Right hindlimb (tissue), 1 donor: ENCODE measurements at regions not wholly inside any gene's neighbourhood (a gene's known extent, or its start where the extent isn't known, plus 50 kb on each side); places are given as distances from the start of the nearest gene placed in this dataset.

Experiments
- DNase-seq: peaks from one replicate; pipeline ENCODE4 v3.0.0-alpha.2; 2018

GRCh38 chr1:30192969-30193630 lies 530.3 kb downstream of the MATN1 start:
- no peak for DNase-seq

GRCh38 chr1:30191154-30191702 lies 532.2 kb downstream of the MATN1 start:
- no peak for DNase-seq

GRCh38 chr1:30190511-30191153 lies 532.8 kb downstream of the MATN1 start:
- no peak for DNase-seq

DNA sequence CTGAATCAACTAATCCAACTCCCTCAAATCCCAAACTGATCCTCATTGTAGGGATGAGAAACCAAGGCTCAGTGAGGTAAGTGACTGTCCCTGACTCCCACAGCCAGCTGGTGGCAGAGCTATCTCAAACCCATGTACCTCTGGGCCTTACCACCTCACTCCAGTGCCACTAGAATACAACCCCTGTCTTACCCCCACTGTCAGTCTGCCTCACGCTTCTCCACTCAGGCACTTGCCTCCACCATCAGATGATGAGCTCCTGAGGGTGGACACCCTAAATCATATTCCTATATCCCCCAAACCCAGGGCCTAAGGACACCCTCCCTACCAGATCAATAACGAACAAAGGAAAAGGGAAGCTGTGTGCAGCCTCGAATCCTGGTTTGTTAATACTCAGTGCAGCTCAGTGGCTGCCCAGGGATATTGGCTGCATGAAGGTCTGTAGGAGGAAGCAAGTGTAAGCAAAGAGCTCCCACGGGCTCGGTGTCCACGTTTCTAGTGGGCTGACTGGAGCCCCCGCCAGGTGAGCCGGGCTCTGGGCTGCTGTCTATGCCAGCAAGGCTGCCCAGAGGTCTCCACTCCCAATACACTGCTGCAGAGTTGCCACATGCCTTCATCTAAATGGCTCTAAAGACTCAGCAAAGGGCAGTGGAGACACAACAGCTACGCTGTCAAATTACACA lies 533.4 kb downstream of the MATN1 start:
- no peak for DNase-seq

- DNase-seq, result no peak
These were observed 534.4 kb downstream of the MATN1 start for GRCh38 chr1:30188999-30189398.

DNA sequence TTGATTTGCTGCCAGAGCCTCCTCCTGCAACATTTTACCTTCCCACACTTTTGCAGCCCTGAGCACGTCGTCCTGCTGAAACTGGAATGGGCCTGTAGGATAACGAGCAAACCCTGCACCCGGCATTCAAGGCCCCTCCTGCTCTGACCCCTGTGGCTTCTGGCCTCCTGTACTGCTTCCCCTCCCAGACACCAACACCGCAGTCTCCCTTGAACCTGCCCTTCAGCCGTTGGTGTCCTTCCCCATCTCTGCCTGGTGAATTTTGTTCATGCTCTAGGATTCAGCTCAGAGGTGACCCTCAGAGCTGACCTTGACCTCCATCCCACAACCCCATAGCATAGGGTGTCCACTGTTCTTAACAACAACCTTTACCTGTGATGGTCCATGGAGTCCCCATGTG lies 535.1 kb downstream of the MATN1 start:
- no peak for DNase-seq

- no peak for DNase-seq
These were observed 535.9 kb downstream of the MATN1 start for GRCh38 chr1:30187413-30188023.

DNA sequence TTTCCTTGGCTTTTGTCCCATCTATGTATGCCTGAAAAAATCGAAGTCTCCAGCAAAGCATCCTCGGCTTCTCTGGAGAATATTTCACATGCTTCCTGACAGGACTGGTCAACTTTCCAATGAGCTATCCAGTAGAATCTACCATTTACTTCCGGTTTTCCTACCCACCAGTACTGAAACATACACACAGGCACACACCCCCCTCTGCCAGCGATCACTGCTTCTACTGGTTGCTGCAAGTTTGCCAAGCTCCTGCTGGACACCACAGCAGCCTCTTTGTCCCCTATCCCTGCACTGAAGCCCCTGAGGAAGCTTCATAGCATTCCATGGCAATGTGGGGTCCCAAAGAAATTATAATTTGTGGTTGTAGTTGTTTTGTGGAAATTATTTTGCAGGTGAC lies 536.8 kb downstream of the MATN1 start:
- DNase-seq, result no peak

DNA sequence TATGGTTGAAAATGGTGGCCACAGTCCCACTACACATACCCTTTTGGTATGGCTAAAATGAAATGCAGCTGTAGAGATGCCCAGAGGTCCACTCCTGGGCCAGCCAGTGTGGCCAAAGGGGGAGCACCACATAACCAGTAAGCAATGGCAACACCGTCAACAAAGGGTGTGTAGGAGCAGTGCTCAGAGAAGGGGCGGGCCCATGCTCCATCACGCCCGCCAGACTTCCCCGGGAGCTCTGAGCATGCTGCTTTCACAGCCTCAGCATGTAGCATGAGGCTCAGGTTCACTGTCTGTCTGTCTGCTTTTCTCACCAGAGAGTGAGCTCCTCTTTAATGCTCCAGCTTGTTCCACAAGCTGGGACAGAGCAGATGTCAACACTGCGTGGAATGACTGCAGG lies 537.6 kb downstream of the MATN1 start:
- no peak for DNase-seq

DNA sequence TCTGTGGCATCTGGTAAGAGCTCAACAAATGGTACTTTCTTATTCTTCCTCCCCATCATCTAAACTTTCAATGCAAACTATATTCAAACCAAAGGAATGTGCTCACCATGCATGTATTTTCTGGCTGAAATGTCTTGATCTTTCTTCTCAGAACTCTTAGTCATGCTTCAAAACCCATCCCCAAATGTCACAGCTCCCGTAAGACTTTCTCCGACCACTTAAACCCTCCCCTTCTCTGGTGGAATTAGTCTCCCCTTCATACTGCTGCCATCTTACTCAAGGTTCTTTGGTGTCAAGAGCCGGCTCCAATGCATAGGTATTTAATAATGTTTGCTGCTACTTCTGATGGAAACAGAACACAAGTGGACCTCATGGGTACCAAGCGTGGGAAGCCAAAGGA lies 538.1 kb downstream of the MATN1 start:
- no peak for DNase-seq

DNA sequence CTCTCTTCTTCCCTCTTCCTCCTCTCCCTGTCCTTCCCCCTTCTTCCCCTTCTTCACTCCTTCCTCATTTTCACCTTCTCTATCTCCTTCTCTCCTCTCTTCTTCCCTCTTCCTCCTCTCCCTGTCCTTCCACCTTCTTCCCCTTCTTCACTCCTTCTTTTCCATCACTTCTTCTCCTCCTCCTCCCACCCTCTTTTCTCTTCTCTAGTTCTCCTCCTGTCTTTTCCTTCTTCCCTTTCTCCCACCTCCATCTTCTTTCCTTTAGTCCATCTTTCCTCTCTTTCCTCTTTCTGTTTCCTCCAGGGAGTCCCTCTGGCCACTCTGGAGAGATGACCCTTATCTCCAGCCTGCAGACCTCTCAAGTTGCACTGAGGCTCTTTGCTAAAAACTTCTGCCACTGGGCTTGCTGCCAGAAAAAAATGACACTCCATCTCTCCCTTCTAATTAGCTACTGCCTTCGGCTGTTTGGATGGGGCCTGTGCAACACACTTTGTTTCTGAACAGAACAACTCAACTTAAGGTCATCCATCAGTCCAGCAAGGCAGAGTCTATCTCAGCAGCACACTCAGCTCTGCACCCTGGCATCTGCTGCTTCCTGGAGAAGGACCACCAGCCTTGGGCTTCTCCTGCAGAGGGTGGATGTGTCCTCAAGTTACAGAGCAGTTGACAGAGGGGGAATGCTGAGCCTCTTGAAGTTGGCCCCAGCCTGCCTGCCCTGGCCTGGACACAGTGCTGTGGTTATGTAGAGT lies 538.8 kb downstream of the MATN1 start:
- no peak for DNase-seq

GRCh38 chr1:30183895-30184294 lies 539.5 kb downstream of the MATN1 start:
- no peak for DNase-seq

- no peak for DNase-seq
These were observed 540.4 kb downstream of the MATN1 start for GRCh38 chr1:30183006-30183405.

GRCh38 chr1:30179942-30180543 lies 543.3 kb downstream of the MATN1 start:
- DNase-seq, result no peak

DNA sequence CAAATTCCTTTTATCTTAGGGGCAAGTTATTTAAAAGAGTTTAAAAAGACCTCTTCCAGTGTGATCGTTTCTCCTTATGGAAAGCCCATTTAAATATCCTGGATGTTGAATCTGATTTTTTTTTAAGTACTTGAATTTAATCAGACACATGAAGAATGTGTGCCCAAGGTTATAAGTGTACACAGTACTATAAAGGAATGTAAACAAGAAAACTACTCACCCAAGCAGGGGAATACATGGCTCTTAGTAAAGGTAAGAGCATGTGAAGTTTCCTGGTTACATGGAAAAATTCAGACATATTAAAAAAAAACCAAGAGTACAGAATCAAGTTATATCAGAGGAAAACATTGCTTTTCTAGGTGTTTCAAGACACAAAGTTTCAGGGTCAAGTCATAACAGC lies 546.9 kb downstream of the MATN1 start:
- no peak for DNase-seq

DNA sequence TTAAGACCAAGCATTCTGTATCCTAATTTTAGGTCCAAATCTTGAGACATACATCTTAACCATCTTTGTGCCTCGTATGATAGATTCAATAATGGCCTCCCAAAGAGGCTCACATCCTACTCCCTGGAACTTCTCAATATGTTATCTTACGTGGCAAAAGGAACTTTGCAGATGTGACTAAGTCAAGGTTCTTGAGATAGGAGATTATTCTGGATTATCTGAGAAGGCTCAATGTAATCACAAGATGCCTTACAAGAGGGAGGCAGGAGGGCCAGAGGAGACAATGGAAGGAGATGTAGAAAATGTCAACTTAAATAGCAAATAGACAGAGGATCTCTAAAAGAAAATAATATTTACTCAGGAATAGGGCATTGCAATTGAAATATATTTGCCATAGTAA lies 548.9 kb downstream of the MATN1 start:
- DNase-seq, result no peak

GRCh38 chr1:30173560-30173959 lies 549.8 kb downstream of the MATN1 start:
- DNase-seq, result no peak

- DNase-seq, result no peak
These were observed 550.6 kb downstream of the MATN1 start for GRCh38 chr1:30172757-30173156.

DNA sequence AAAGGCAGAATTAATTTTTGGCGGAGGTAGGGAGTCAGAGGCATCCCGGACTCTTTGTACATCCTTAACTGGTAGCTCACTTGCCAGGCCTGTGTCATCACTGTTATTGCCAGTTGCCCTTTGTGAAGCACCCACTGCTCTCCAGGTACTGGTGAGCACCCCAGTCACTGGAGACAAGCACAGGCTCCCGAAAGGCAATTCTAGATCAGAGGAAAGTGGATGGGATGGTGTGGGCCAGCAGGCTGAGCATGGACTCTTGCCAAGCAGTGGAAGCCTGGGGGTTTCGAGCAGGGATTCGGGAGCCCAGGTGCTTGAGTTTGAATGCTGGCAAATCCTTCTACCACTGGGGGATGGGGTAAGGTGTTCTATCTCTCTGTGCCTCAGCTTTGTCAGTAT lies 551.1 kb downstream of the MATN1 start:
- no peak for DNase-seq

DNA sequence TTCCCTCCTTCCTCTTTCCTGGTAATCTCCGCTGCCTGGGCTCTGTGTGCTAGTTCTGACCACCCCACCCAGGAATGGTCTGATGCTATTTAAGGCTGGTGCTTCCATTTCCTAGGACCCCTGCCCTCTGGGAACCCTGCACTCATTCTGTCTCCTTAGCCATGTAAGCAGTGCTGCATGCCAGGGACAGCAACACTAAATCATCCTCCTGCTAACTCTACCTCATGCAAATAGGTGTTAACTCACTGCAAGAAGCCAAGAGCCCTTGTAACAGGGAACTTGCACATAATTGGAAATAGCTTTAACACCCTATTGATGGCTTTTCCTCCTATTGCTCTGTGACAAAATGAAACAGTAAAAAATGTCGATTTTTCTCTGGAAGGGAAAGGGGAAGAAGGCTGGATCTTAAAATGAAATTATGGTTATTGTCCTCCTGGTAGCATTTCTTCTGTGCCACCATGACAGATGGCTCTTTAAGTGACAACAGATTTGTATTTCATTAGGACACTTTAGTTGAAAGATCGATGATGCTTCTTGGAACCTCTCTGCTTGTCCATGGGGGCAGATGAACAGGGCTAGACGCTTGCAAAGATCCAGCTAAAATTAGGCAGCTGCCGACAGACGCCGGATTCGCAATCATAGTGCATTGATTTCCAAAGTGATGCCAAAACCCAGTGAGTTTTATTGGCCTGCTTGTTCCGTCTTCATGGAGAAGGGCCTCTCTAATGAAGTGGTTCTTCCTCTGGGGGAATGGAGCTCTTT lies 551.7 kb downstream of the MATN1 start:
- DNase-seq, result no peak

DNA sequence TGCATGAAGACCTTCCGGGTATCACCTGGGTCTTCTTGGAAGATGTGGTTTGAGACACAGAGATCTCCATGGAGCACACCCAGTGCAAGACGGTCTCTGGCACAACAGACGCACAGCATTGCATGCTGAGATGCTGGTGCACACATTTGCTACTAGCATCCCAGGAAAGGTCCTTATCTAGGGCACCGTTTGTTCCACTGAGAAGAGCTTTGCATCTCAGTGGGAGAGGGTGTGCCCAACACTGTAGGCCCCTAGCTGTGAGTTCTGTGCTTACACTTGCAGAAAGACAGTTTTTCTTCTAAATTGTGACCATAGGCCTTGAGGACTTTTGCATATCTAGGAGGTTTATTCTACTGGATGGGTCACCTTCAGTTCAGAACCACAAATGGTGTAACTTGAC lies 554.1 kb downstream of the MATN1 start:
- DNase-seq, result no peak

DNA sequence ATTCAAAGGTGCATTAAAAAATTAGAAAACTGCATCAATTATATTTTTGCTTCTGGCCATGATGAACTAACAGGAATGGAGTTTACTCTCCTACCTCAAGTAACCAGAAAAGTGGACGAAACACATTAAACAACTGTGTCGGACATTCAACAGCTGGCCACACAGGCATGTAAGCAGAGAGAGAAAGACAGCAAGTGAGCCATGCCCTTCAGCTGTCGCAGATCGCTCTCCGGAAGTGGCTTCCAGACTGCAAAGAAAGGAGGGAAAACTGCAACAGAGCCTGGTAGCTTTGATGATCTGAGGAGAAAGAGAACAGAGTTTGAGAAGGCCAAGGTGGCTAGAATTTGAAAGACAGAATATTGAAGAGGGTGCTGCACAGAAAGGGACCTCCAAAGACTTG lies 557.2 kb downstream of the MATN1 start:
- DNase-seq, result no peak
